T-helper 1 cell treated with Interleukin-12 subunit alpha and Interleukin-12 subunit beta and Interleukin-4 antibody, amounts not matched to agents 30 ng/mL and 1 ng/mL, for 36 hours (primary cell): ENCODE measurements at regions not wholly inside any gene's neighbourhood (a gene's known extent, or its start where the extent isn't known, plus 50 kb on each side); places are given as distances from the start of the nearest gene placed in this dataset.
"Not testable (repeated sequence)": the region's sequence is repeated elsewhere in the genome, so short reads cannot be mapped to it uniquely, and the experiment has no call there.

Experiments
- intact Hi-C: fragments of 100-400 bp; cut with micrococcal nuclease; formaldehyde crosslinking; loops from one replicate; pipeline ENCODE4 v1.15.1; 2024

- intact Hi-C loops = no loop called here
Measured at GRCh38 chr7:47092336-47092735, 489.6 kb downstream of the TNS3 start.

GRCh38 chr7:47091141-47091540, 490.8 kb downstream of the TNS3 start:
- intact Hi-C loops = no loop called here

GRCh38 chr7:47089461-47089860, 492.4 kb downstream of the TNS3 start:
- intact Hi-C loops = loop anchor here (1.0 kb wide), 1 partner anchor 1172 kb away; no protein-coding TSS in a partner anchor

GRCh38 chr7:47089068-47089417, 492.9 kb downstream of the TNS3 start:
- intact Hi-C loops = loop anchor here (1.0 kb wide), 1 partner anchor 1172 kb away; no protein-coding TSS in a partner anchor

- intact Hi-C loops = loop anchor here (1.0 kb wide), 1 partner anchor 1171 kb away; no protein-coding TSS in a partner anchor
Measured at GRCh38 chr7:47088329-47089067, 493.4 kb downstream of the TNS3 start.

GRCh38 chr7:47087866-47088265, 494.0 kb downstream of the TNS3 start:
- intact Hi-C loops = no loop called here

GRCh38 chr7:47085491-47086275, 496.2 kb downstream of the TNS3 start:
- intact Hi-C loops = no loop called here

- intact Hi-C loops = no loop called here
Measured at GRCh38 chr7:47083476-47084250, 498.2 kb downstream of the TNS3 start.

- intact Hi-C loops = no loop called here
Measured at GRCh38 chr7:47080816-47081215, 501.1 kb downstream of the TNS3 start.

GRCh38 chr7:47078241-47078640, 503.7 kb downstream of the TNS3 start:
- intact Hi-C loops = no loop called here

GRCh38 chr7:47074702-47075153, 507.2 kb downstream of the TNS3 start:
- intact Hi-C loops = no loop called here

- intact Hi-C loops = no loop called here
Measured at GRCh38 chr7:47073284-47073683, 508.6 kb downstream of the TNS3 start.

- intact Hi-C loops = no loop called here
Measured at GRCh38 chr7:47071866-47072265, 510.0 kb downstream of the TNS3 start.

GRCh38 chr7:47069385-47070076, 512.4 kb downstream of the TNS3 start:
- intact Hi-C loops = no loop called here

GRCh38 chr7:47066976-47067614, 514.8 kb downstream of the TNS3 start:
- intact Hi-C loops = no loop called here

- intact Hi-C loops = no loop called here
Measured at GRCh38 chr7:47056731-47057130, 525.2 kb downstream of the TNS3 start.

GRCh38 chr7:47052541-47053208, 529.2 kb downstream of the TNS3 start:
- intact Hi-C loops = not testable (repeated sequence)

GRCh38 chr7:47049234-47049774, 532.6 kb downstream of the TNS3 start:
- intact Hi-C loops = no loop called here

- intact Hi-C loops = no loop called here
Measured at GRCh38 chr7:47047384-47047783, 534.5 kb downstream of the TNS3 start.

GRCh38 chr7:47046949-47047348, 535.0 kb downstream of the TNS3 start:
- intact Hi-C loops = no loop called here
